ENCODE measurements at regions not wholly inside any gene's neighbourhood (a gene's known extent, or its start where the extent isn't known, plus 50 kb on each side); places are given as distances from the start of the nearest gene placed in this dataset.

GRCh38 chr15:25268166-25268565, 170.7 kb downstream of the UBE3A start:
- TF ChIP-seq CTCF (IDR thresholded peaks at IDR 0.05) (no peak), POLR2A (IDR thresholded peaks at IDR 0.05) (no peak)
